ENCODE measurements at regions not wholly inside any gene's neighbourhood (a gene's known extent, or its start where the extent isn't known, plus 50 kb on each side); places are given as distances from the start of the nearest gene placed in this dataset.

- TF ChIP-seq, protein P1, sequence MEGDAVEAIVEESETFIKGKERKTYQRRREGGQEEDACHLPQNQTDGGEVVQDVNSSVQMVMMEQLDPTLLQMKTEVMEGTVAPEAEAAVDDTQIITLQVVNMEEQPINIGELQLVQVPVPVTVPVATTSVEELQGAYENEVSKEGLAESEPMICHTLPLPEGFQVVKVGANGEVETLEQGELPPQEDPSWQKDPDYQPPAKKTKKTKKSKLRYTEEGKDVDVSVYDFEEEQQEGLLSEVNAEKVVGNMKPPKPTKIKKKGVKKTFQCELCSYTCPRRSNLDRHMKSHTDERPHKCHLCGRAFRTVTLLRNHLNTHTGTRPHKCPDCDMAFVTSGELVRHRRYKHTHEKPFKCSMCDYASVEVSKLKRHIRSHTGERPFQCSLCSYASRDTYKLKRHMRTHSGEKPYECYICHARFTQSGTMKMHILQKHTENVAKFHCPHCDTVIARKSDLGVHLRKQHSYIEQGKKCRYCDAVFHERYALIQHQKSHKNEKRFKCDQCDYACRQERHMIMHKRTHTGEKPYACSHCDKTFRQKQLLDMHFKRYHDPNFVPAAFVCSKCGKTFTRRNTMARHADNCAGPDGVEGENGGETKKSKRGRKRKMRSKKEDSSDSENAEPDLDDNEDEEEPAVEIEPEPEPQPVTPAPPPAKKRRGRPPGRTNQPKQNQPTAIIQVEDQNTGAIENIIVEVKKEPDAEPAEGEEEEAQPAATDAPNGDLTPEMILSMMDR (IDR thresholded peaks at IDR 0.05), result no peak
- TF ChIP-seq EZH2 (IDR thresholded peaks at IDR 0.05), result no peak
These were observed 1024.9 kb upstream of the CNTN5 start for GRCh38 chr11:97995874-97996273.
